ENCODE measurements at regions not wholly inside any gene's neighbourhood (a gene's known extent, or its start where the extent isn't known, plus 50 kb on each side); places are given as distances from the start of the nearest gene placed in this dataset.

- TF ChIP-seq, protein P1, sequence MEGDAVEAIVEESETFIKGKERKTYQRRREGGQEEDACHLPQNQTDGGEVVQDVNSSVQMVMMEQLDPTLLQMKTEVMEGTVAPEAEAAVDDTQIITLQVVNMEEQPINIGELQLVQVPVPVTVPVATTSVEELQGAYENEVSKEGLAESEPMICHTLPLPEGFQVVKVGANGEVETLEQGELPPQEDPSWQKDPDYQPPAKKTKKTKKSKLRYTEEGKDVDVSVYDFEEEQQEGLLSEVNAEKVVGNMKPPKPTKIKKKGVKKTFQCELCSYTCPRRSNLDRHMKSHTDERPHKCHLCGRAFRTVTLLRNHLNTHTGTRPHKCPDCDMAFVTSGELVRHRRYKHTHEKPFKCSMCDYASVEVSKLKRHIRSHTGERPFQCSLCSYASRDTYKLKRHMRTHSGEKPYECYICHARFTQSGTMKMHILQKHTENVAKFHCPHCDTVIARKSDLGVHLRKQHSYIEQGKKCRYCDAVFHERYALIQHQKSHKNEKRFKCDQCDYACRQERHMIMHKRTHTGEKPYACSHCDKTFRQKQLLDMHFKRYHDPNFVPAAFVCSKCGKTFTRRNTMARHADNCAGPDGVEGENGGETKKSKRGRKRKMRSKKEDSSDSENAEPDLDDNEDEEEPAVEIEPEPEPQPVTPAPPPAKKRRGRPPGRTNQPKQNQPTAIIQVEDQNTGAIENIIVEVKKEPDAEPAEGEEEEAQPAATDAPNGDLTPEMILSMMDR (IDR thresholded peaks at IDR 0.05; ENCODE audit: borderline replicate concordance, extremely low read depth, low read length, poor library complexity, severe bottlenecking), result no peak
- no peak for TF ChIP-seq EZH2 (IDR thresholded peaks at IDR 0.05; ENCODE audit: borderline replicate concordance, low read depth, low read length, severe bottlenecking)
Observed at GRCh38 chr7:124308384-124308783, 275.5 kb upstream of the TMEM229A start.
